SK-N-DZ (cell line): ENCODE measurements at regions not wholly inside any gene's neighbourhood (a gene's known extent, or its start where the extent isn't known, plus 50 kb on each side); places are given as distances from the start of the nearest gene placed in this dataset.
"Not testable (repeated sequence)": the region's sequence is repeated elsewhere in the genome, so short reads cannot be mapped to it uniquely, and the experiment has no call there.

ENCODE experiments used
- DNase-seq: peaks from one replicate; pipeline ENCODE4 v3.0.0-alpha.2; 2015; ENCODE audit warnings: low spot score

- no peak for DNase-seq
Measured at GRCh38 chr13:34357435-34358232, 539.7 kb downstream of the RFC3 start.

DNA sequence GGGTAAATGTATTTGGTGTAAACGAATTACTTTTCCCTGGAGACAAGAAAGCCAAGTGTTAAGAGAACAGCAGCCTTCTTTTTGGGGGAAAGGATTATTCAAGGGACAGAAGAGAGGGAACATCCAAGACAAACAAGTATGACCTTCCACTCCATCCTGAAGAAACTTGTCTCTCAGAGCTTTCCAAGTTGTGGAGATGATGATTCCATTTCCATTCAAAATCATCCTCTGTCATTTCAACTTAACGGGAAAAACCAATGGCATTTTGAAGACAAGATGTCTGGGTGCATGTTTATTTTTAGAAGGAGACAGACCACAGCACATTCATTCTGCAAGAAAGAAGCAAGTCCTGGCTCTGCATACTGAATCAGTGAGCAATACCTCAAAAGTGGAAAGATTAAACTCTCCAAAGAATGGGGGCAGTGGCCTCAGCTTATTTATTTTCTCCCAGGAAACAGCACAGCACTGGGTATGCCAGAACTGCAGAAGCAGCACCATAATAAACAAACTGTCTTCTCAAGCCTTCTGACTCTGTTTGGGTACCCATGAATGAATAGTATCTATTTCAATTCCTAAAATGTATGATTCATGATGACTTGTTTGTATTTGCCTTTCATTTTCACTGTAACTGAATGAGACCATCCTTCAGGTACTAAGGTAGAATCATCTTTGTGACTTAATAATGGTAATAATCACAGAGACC lies 541.0 kb downstream of the RFC3 start:
- DNase-seq, result no peak

DNA sequence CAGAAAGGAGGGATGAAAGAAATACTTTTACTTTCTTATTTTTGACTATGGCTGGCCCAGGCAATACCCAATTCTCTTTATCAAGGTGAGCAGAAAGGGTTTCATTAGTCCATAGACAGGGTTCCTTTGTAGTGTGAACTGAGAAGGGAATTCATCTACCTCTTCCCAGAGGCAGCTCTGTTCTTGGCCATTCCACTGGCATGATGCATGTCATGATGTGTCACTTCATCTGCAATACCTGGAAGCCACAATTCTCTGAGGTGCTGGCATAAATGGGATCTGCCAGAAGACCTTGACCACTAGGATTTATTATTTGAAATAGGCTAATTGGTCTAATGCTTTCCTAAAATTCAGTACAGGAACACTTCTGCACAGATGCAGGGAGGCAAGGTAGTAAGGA lies 542.8 kb downstream of the RFC3 start:
- DNase-seq, result no peak

- no peak for DNase-seq
Measured at GRCh38 chr13:34361560-34361959, 543.6 kb downstream of the RFC3 start.

DNA sequence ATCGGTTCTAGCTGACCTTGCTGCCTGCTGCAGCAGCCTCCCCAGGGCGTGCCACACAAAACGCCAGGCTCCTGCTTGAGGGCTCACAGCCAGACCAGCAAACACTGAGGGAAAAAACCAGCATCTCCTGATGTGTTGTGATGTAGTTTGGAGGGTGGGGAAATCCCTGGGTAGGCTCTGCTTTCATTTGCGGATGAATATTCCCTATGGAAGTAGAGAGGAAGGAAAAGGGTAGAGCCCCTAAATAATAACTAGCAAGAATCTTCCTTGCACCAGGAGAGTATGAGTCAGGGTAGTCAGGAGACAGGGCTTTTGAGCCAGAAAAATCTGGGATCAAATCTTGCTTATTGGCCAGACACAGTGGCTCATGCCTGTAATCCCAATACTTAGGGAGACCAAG lies 545.3 kb downstream of the RFC3 start:
- DNase-seq, result no peak

DNA sequence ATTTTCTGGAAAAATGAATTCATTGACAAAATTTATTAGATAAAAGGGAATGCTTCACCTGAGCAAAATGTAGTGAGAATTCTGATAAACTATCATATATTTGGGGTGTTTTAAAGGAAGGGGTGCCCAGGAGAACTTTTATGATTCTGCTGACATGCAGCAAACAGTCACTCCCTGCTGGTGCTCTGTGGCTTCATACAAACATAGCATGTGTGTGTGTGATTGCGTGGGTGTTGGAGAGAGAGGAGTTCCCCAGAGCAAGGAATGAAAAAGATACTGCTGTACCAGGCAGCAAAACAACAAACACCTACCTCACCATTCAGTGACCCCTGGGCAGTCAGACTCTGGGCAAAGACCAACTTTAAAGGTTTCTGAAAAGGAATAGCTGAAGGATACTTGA lies 546.7 kb downstream of the RFC3 start:
- DNase-seq, result no peak

DNA sequence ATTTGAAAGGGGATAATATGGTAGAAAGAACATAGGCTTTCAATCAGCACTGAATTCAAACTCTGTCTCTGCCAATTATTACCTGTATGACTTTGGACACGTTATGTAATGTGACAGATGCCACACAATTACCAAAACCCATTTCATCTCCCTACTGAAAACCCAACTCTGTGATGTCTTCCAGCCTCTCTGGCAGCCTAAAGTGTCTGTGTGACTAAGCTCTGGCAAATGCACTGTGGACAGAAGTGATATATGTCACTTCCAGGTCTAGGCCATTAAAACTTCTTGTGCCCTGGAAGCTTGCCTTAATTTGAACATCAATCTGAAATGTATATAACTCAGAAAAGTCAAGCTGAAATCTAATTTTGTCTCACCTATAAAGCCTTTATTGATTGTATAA lies 552.0 kb downstream of the RFC3 start:
- DNase-seq, result no peak

DNA sequence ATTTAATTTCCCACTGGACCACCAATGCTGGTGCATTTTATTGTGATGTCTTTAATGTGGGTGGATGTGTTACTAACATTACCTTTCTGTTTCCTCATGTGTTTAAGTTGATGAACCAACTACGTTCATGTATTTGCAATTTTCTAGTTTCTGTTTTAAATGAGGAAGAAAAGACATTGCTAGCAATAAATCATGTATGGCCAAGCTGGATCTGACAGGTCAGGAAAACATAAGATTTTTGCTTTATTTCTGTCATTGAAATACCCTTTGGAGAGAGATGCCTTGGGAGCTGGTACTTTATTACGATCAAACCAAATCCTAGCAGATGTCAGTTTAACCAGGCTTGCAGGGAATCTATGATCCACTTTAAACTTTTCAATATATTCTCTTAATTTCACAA lies 553.2 kb downstream of the RFC3 start:
- no peak for DNase-seq

DNA sequence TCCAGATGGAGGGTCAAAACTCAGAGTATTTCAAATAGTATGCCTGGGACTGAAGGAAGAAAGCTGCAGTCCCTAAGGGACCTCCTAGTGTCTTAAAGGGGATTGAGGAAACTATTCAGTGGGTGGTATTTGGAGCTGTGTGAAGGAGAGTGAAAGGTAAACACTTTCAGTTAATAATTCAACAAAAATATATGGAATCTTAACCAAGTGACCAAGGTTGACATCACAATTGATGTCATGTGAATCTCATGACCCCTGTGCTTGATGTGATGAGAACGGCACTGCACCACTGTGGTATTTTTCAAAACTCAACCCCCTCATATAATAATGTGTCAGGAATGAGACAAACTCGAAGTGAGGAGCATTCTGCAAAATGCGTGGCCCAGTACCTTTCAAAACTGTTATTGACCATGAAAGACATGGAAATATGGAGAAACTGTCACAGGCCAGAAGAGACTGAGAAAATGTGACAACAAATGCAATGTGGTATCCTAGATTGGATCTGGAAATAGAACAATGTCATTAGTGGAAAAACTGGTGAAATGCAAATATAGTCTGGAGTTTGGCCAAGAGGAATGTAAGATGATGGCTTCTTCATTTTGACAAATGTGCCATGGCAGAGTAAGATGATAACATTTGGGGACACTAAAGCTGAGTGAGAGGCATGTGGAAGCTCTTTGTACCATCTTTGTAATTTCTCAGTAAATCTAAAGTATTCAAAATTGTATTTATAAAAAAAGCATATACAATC lies 553.9 kb downstream of the RFC3 start:
- no peak for DNase-seq

GRCh38 chr13:34372581-34372980 lies 554.6 kb downstream of the RFC3 start:
- DNase-seq, result no peak

DNA sequence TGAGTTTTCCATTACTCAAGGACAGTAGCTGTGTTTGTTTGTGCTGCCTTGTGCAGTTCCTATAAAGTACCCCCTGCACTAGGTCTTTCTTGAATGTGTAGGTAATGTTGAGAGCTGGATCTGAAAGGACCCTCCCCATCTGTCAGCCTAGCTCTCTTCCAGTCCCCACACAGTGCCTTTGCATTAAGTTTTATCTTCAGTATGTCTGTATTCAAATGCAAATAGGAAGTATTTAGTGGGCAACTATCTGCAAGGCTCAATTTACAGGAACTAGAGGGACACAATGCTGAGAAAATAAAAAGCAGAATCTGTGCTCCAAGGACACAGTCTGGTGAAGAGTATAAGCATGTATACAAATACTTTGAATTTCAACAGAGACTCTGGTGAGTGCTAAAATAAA lies 558.5 kb downstream of the RFC3 start:
- no peak for DNase-seq

DNA sequence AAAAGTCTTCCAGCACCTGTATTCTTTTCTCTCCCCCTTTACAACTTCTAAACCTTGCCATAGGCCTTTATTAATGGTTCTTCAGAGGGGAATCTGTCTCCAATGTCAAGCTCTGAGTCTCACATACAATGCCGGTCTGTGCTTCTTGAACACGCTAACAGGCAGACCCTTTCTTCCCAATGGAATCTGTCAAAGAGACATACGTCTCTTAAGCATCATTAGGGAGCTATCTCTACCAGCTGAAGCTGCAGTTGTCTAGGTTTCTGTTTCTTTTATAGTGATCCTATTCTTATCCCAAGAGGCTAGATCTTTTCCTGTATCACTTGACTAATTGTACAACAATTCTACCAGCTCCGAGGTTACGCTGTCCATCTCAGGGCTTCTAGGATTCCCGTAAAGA lies 560.8 kb upstream of the NBEA start:
- no peak for DNase-seq

- DNase-seq, result no peak
Measured at GRCh38 chr13:34383728-34384127, 558.3 kb upstream of the NBEA start.

- DNase-seq, result not testable (repeated sequence)
Measured at GRCh38 chr13:34386229-34386628, 555.8 kb upstream of the NBEA start.

- DNase-seq, result no peak
Measured at GRCh38 chr13:34391076-34391475, 551.0 kb upstream of the NBEA start.

DNA sequence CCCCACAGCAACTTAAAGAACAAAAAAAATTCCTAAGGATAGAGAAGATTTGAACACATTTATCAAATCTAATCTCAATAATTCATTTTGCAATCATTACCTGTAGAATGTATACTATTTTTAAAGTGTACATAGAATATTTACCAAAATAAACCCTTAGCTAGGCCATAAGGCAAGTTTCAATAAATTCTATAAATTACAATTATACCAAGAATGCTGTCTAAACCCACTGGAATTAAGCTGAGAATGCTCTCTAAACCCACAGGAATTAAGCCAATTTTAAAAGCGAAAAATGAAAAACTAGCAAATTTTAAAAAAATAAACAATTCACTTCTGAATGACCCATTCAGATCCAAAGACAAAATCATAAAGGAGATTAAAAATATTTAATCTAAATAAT lies 540.4 kb upstream of the NBEA start:
- no peak for DNase-seq

DNA sequence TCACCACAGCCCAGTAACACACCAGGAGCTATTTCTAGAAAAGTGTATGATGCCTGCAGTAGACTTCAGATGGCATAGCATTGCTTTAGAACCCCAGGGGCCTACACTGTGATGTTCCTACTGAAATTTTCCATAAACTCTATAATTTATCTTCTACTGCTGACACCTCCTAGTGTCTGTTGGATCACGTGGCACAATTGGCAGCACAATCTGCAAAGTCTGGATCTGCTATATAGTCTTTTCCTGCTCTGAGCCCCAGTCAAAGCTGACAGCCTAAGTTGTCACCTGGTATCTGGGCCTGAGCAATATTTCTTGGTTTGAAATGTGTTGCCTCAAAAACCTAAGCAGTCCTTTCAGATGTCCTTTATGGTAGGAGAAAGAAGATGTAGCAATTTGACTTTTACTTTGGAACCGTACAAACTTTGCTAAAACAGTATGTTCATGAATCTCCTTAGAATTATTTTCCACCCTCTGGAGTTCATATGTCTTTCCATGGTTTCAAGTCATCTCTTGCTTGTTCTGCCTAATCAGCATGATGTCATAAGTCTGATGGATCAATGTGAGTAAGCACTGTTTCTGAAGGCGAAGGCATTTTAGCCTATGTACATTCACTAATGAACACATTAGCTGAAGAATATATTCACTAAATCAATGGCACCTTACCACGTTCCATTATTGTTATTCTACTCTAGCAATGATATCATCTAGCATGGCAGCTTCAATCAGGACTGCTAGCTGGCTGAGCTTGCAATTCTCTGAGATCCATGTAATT lies 536.5 kb upstream of the NBEA start:
- no peak for DNase-seq

DNA sequence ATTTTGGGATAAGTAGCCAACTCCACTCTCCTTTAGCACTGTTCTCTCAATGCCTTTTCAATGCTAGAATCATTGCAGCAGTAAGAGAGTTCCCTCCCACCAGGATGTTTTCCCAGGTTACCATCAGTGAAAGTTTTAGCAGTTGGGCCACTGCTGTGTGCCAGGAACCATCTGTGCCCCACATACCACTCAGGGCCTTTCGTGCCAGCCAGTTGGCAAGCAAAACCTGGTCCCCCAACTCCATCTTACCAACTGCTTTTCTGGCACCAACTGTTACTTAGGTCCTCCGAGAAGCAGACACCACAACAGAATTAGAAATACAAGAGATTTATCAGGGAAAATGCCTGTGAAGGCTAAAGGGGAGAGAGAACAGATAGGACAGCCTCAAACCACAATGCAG lies 533.4 kb upstream of the NBEA start:
- DNase-seq, result no peak

- DNase-seq, result no peak
Measured at GRCh38 chr13:34409496-34410182, 532.4 kb upstream of the NBEA start.

GRCh38 chr13:34410678-34411077 lies 531.4 kb upstream of the NBEA start:
- DNase-seq, result no peak

DNA sequence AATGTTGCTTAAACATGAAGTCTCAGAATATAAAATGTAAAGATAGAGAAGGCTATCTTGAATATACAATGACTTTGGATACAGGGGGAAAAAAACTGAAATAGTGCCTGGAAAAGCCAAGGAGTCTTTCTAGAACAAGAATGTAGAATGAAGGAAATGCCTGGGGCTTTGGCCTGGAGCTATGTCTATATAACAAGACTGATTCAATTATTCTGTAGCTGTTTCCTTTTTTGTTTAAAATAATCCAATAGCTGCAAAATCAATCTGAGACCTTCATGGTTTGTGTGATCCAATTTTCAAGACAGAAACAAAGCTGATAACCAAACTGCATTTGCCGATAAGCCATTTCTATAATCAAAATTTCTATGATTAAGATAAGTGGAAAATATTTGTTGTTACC lies 530.9 kb upstream of the NBEA start:
- DNase-seq, result no peak
